ENCODE measurements at regions not wholly inside any gene's neighbourhood (a gene's known extent, or its start where the extent isn't known, plus 50 kb on each side); places are given as distances from the start of the nearest gene placed in this dataset.

DNA sequence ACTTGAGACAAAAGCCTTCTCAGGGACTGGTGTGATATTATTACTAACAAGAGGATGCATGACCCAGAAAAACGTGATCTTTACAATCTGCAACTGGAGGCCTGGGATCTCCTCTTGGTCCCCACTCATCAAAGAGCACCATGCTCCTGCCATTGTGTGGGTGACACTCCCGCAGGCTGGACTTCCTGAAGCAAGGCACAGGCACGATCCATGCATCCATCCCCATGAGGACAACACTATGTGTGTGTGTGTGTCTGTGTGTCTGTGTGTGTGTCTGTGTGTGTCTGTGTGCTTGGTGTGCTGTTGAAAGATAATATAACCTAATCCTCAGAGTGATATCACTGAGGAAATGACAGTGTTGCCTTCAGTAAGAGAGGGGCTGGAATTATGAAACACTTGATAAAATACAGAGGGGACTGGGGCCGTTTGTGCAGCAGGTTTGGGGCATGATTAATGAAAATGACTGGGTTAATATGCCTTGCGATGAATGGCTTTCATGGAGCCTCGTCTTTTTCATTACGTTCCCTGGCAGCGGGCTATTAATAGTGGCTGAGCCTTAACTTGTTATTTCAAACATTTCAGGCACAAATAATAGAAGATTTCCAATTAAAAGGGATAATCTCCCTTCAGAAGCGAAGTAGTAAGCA, 180.8 kb upstream of the TCERG1L start:
- H3K4me3 ChIP-seq (ENCODE audit: low read depth, low read length), result no peak overlapping the region
- no peak for DNase-seq (ENCODE audit: low read depth)
- no peak for TF ChIP-seq CTCF (IDR thresholded peaks at IDR 0.05; ENCODE audit: insufficient read depth, low read depth, low read length)

GRCh38 chr10:131493432-131493831, 181.9 kb upstream of the TCERG1L start:
- no peak for DNase-seq (ENCODE audit: low read depth)
- no peak for TF ChIP-seq CTCF (IDR thresholded peaks at IDR 0.05; ENCODE audit: insufficient read depth, low read depth, low read length)

GRCh38 chr10:131494451-131494850, 182.9 kb upstream of the TCERG1L start:
- no peak for TF ChIP-seq CTCF (IDR thresholded peaks at IDR 0.05; ENCODE audit: insufficient read depth, low read depth, low read length)
- H3K4me3 ChIP-seq (ENCODE audit: low read depth, low read length), result no peak overlapping the region
- no peak for DNase-seq (ENCODE audit: low read depth)

More at GRCh38 chr10:131493432-131493831, 181.9 kb upstream of the TCERG1L start:
- no peak overlapping the region for H3K4me3 ChIP-seq (ENCODE audit: low read depth, low read length)

- DNase-seq (ENCODE audit: low read depth), result no peak
- no peak overlapping the region for H3K4me3 ChIP-seq (ENCODE audit: low read depth, low read length)
- TF ChIP-seq CTCF (IDR thresholded peaks at IDR 0.05; ENCODE audit: insufficient read depth, low read depth, low read length), result no peak
These were observed 183.7 kb upstream of the TCERG1L start for GRCh38 chr10:131495224-131495623.

DNA sequence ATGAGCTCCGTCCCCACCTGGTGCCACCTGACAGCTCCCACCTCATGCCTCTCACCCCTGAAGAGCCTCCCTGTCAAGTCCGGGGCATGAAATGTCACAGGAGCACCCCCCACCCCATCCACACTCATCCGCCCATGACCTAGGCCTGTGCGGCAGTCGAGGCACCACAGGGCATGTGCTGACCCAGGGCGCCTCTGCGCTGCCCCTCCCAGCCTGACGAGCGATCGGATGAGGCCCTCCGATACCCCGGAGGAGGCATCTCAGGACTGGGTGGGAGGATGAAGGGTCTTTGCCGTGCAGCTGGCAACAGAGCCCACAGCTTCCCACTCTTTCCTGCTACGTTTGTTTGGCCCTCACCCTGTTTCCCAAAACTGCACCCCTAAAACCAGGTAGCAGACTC, 184.4 kb upstream of the TCERG1L start:
- H3K4me3 ChIP-seq (ENCODE audit: low read depth, low read length), result no peak overlapping the region
- TF ChIP-seq CTCF (IDR thresholded peaks at IDR 0.05; ENCODE audit: insufficient read depth, low read depth, low read length), result no peak
- no peak for DNase-seq (ENCODE audit: low read depth)

DNA sequence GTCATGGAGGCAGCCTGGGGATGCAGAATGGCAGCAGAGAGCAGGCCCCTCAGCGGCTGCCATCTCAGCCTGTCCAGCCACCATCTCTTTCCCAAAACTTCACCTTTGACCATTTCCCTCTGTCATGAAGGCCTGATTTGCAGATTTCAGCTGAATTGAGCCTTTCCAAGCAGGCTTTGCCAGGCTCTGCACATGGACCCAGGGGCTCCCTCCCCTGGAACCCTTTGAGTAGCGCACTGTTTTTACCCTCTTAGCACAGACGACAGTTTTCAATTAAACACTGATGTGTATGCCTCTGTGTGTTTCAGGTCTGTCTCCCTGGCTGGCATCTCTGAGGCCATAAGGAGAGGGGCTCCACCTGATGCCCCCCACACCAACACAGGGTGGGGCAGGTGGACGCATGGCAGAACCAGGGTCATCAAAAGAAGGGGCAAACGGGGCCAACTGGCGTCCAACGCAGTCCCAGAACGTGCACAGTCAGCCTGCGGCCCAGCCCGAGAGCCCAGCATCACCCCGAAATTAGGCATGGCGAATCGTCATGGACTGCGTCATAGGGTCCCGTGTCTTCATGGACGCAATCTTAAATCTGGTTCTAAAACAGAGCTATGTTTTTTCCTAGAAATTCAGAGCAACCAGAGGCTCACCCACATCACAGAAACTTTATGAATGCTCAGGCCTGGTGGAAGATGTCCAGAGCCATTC, 185.0 kb upstream of the TCERG1L start:
- no peak for TF ChIP-seq CTCF (IDR thresholded peaks at IDR 0.05; ENCODE audit: insufficient read depth, low read depth, low read length)
- DNase-seq (ENCODE audit: low read depth), result no peak
- no peak overlapping the region for H3K4me3 ChIP-seq (ENCODE audit: low read depth, low read length)

Measured in fibroblast of villous mesenchyme (primary cell).